DMS79 (cell line): ENCODE measurements at regions not wholly inside any gene's neighbourhood (a gene's known extent, or its start where the extent isn't known, plus 50 kb on each side); places are given as distances from the start of the nearest gene placed in this dataset.

ENCODE experiments used
- DNase-seq: peaks from one replicate; lab custom pipeline; 2025; lab: John Stamatoyannopoulos, UW

DNA sequence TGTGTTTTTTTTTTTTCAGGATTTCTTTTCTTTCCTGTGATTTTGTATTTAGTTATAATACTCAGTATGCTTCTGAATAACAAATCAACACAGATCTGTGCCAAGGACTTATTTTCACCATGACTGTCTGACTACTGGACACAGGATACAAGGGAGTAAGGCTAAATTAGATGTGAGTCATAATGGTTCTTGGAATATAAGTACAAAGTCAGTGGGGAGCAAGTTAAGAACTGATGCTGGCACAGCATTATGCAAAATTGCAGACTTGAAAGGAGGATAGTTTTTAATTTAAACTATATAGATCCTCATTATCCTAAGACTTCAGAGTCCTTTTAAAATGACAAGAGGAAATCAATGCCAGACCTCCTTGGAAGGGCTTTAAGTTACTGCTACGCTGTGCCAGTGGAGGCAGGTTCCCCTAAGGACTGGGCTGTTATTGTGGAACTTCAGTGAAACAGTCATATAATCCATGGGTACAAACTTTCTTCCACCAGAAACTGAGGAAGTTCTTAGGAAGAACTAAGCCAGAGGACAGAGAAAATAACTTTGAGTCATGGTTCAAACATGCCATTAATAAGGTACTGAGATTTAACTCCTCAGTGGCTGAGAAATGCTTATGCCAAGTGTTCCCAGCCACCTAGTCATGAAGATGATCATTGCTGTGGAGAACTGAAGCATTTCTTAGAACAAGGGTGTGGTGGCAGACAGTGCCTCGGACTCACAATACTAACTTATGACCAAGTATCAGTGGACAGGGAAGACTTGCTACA lies 531.2 kb downstream of the HTR7 start:
- no peak for DNase-seq

DNA sequence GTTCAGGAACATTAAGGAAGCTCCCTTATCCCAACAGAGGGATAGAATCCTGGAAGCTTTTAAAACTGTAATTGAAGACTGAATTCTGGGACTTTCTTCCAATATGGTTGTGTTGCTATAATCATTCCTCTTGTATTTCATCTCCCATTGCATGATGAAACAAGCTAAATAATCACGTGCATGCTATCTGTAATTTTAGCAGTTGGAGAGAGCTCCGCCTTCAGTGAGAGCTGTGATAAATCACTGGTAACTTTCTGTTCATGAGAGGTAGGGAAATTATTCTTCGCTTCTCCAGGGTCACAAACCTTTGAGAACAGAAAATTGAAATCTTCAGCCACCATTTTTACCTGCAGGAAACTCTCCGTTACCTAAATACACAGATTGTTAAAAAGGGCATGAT lies 530.2 kb downstream of the HTR7 start:
- no peak for DNase-seq

DNA sequence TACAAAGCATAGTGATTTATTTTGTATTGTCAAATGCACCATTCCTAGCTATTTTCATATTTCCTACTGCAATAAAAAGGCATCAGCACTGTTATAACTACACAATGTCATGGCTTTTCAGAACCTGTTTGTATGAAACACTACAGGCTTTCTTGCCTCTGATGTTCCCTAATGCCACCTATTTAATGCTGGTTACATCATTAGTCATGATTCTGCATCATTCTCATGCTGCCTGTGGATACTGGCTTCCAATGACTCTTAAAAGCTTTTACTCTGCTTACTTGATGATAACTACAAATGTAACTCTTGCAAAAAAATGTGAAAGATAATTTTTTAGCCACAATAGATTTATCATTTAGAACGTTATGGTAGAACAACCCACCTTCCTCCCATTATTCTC lies 529.4 kb downstream of the HTR7 start:
- DNase-seq = no peak

DNA sequence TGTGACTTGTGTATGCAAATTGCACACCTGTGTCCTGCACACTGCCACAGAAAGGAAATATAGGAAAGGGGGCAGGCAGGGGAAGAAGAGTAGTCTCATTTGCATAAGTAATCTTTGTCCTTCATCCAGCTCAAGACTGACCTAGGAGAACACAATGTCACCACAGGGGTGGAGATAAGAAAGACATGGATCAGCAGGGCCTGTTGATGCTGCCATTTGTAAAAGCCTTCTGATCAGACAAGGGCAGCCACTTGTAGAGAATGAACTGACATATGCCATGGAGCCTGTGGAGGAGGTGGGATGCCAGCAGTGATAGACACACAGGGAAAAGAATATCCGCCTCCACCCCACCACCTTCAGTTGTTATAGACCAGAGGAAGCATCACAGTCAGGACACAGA lies 528.9 kb downstream of the HTR7 start:
- DNase-seq = no peak

DNA sequence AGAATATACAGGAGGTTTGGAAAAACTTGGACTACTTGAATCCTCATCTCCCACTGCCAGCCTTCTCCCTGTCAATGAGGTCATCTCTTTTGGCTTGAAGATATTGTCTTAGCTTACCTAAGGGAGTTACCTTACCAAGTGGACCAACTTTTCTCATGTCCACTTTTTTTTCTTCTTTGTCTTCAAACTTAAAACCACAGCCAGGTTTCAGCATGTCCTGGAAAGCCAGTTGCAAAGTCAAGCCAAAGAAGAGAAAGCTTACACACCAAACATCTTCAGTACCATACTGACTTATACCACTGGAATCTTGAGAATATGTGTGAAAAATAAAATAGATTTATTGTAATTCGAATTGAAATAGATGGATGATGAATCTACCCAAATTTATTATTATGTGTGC lies 520.5 kb downstream of the HTR7 start:
- no peak for DNase-seq

DNA sequence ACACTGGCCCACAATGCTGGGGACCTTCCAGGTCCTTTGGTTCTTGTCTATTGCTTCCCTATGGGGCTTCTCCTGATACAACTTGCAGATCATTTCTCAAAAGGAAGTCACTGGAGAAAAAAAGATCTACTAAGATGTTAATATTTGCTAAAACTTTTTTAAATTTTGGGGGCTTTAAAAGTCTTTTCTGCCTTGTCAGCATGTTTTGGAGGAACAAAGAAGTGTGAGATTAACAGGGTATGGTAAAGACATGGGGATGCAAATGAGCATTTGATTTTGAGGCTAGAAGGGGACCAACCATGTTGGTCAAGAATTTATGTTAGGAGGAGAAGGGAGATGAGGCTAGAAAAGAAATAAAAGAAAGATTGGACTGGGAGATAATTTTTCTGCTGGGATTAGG lies 515.4 kb downstream of the HTR7 start:
- DNase-seq = no peak

DNA sequence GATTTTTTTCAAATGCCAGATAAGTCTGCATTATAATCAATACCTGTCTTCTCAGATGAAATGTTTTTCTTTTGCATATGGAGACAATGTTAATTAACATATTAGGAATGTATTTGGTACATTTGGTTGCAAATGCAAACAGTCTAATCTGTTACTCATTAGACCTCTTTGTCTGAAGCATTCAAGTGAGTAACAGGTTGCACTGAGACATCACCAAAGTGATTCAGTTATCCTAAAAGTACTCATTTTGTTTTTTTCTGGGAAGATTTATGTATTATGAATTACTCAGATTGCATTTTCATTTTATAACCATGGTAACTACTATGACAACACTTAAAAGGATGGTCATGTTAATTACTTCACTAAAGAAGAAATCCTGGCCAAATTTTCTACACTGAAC lies 513.6 kb downstream of the HTR7 start:
- DNase-seq = no peak

DNA sequence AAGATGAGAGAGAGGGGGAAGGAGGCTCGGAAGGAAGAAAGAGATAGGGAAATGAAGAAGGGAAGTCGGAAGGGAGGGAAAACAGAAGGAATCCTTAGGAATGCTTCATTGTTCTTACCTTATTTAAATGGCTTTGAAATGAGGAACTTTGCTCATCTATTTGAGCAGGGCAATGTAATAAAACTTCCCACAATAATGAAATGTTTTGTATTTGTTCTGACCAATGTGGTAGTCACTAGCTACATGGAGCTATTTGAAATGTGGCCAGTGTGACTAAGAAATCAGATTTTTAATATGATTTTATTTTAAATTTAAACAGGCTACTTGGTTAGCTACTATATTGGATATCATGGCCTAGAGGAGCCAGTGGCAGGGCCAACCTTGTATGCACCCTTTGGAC lies 510.6 kb downstream of the HTR7 start:
- no peak for DNase-seq

DNA sequence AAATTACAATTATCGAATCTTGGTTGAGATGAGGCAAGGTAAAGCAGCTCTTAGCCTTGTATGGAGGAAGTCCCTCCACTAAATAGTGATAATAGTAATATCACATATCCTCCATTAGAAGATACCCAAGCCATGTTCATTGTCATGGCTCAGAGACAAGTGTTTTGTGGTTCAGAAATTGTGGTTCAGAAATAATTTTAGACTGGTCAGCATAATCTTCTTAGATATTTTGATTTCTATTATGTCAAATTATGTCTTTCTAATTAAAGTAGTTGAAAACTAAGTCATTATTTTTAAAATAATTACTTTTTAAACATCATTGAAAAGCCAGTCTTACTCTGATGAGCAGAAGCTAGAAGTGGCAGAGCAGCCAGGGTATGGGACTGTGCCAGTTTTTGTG lies 507.7 kb downstream of the HTR7 start:
- DNase-seq = no peak

DNA sequence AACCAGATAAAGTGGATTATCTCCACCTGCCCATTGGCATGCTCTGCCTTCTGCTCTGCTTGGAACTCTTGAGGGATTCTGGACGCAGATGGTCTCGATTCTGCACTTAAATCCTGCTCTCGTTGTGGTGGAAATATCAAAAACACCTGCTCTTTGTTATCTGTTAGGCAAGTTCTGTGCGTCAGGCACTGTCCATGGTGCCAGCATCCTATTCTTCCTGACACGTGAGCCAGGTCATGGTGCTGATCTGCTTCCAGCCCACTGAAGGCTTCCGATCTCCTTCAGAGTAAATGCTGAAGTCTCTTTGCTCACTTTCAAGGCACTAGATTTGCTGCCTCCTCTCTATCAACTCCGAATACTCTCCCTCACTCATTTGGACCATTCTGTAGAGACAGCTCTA lies 505.6 kb downstream of the HTR7 start:
- DNase-seq = no peak

DNA sequence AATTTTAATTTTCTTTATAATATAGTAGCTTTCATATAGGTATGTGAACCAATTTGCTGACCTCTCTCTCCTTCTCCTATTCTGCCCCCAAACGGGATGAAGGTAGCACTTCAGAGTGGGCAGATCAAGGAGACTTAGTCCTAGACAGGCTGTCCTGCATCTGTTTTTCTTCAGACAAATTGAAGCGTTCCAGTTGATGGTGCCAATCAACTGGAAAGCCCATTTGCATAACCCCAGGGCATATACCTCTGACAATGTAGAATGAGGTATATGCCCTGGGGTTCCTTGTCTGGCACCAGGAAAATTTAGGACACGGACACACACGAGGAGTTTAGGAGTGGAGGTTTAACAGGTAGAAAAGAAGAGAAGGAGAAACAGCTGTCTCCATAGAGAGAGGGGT lies 502.9 kb downstream of the HTR7 start:
- DNase-seq = no peak

DNA sequence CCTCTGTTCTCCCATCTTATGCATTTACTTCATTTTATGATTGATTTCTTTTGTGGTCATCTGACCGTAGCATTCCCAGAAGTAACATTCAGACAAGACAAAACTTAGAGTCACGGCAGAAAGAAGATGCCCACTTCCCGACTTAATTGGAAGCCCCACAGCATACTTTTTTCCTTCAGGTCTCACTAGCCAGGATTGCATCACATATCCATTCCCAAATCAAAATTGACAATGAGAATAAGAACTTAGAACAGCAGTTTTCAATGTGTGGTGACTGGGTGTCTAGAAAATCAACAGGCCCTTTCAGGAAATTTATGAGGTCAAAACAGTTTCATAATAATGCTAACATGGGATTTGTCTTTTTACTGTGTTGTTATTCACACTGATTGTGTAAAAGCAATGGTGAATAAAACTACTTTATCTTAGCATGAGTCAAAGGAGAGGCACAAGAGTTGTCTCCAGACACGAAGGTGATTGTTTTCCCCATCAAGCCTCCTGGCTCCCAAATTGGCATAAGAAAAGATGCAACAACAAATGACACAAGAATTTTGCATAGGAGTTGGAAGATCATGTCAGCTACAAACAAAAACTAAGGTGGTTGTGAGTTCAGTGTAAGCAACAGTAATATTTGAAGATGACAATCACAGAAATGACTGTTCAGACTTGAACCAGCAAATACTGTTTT lies 493.9 kb downstream of the HTR7 start:
- no peak for DNase-seq

DNA sequence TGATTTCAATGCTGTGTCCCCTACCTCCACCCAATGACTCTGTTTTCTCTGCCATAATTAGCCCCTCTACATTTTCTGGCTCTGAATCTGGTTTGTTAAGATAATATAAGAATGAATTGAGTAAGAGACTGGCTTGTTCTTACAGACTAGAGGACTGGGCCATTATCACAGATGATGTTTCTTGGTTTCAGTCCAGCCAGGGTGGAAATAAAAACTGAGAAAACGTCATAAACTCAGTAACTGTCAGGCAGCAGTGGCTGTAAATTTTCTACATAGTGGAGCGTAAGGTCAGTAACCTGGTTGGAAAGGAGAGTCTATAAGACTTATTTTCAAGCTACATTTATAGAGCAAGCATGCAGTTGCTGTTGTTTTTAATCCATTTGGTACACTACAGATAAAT lies 485.4 kb downstream of the HTR7 start:
- no peak for DNase-seq

DNA sequence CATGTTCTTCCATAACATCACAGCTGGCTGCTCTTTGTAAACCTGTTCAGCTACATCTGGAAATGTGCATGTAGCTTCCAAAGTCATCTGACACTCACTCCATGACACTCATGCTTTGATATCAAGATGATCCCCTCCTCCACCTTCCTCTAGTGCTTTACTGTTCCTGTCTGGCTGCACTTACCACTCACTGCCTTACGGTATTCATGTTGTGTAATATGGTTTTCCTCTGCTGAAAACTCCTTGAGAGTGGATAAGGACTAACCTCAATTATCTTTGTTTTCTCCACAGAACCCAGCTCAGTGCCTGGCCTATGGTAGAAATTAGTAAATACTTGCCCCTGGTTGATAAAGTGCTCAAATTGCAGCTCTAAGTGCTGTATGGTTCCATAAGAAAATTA lies 483.9 kb downstream of the HTR7 start:
- DNase-seq = no peak

DNA sequence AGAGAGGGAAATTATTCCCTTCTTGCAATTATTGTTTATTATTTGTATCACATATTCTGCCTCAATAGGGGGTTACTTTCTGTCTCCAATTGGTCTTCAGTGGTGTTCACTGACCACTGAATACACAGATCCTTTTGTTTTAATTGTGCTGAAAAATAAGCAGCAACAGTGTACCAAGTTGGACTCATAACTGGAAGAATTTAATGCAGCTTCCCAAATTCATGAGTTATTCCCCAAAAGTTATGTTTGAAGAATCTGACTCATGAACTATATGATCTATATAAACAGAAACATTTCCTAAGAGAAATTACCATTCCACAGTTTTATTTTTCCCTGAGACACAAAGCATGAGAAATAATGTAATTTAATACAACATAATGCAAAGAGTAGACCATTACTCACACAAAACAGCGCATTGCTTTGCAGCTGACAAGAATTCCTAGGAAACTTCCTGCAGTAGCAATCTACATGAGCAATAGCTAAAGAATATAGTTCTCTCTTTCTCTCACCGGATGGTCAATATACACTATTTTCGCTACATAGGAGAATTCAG lies 479.2 kb downstream of the HTR7 start:
- DNase-seq = no peak

DNA sequence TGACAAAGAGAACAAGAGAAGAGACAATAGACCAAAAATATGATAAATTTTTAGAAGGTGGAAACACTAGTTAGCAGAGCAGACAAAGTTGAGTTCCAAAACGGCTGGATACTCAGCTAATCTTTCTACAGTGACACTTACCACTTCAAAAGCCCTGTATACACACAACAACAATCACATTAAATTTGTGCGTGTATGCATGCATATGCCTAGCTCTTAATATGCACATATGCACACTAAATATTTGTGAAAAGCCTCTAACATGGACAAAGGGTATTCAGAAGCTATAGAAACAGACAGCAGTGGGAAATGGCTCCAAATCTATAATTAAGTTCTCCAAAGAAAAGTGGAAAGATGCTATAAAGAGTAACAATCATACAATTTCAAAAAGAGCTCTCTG lies 476.4 kb downstream of the HTR7 start:
- no peak for DNase-seq

DNA sequence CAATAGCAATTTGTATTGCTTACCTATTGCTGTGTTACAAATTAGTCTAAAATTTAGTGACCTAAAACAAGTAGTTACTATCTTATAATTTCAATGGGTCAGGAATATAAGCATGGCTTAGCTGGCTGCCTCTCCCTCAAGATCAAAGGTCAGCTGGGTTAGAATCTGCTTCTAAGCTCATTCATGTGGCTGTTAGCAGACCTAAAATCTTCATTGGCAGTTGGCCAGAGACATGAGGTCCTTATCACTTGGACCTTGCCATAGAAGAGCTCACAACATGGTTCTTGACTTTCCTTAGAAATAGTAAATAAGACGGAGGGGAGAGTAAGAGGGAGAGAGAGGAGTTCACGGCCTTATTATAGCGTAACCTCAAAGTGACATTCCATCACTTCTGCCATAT lies 468.0 kb downstream of the HTR7 start:
- DNase-seq = no peak

DNA sequence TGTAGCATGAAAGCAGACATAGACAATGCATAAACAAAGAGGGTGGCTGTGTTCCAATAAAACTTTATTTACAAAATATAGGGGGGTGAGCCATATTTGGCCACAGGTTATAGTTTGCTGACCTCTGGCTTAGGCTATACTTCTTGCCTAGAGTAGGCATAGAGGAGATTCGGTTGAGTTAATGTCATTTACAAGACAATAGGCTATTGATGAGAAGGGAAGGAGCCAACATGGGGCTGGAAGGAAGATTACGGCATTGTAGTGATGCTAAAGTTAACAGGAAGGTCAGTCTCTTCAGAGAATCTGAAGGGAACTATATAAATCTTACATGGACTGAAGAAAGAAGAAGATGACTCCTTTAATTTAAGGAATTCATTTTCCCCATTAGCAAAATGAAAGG lies 463.5 kb downstream of the HTR7 start:
- DNase-seq = no peak

DNA sequence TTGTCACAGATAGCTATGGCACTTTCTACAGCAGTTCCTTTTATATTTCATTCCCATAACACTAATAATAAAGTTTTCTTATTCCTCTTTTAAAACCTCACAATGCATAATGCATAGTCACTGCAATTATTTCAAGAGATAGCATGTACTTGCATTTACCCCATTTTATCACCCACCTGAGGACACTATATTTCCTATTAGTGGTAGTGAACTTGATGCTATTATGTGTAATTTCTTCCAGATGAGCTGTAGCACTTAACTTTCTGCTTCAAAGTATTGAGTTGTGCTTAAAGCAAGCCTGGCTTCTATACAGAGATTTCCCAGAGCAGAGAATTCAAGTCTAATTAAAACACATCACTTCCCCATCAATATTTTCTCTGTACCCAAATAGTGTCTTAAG lies 461.1 kb downstream of the HTR7 start:
- no peak for DNase-seq

DNA sequence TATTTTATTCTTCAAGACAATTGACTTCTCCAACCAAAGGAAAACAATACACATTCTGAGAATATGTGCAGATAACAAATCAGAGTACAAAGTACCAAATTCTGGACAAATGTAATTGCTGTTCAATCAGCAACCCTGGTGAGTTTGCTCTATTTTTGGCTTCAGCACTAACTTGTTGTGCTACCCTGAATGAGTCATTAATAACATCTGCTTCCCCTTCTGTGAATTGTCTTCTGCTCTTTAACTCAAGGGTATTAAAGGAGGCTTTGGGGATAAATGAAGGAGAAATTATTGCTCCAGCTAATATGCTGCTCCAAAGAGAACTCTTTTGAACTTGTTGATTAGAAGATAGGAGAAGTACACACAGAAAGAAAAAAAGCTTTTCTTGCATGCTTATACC lies 459.3 kb downstream of the HTR7 start:
- DNase-seq = peak; percentile 71

DNA sequence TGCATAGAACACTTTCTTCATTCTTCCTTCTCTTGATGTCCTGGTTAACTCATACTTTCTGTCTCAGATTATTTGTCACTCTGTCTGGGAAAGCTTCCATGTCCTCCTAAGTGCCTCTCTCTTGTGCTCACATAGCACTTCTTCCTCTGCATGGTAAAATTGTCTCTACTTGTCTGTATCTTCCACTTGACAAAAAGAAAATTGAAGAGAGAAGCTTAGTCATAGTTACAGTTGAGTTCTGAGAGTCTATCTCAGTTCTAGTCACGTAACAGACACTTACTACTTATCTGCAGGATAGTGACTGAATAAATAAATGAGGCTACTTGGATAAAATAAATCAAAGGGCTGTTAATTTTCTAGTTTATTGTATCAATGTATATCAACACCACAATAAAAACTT lies 458.1 kb downstream of the HTR7 start:
- peak; percentile 33 for DNase-seq

DNA sequence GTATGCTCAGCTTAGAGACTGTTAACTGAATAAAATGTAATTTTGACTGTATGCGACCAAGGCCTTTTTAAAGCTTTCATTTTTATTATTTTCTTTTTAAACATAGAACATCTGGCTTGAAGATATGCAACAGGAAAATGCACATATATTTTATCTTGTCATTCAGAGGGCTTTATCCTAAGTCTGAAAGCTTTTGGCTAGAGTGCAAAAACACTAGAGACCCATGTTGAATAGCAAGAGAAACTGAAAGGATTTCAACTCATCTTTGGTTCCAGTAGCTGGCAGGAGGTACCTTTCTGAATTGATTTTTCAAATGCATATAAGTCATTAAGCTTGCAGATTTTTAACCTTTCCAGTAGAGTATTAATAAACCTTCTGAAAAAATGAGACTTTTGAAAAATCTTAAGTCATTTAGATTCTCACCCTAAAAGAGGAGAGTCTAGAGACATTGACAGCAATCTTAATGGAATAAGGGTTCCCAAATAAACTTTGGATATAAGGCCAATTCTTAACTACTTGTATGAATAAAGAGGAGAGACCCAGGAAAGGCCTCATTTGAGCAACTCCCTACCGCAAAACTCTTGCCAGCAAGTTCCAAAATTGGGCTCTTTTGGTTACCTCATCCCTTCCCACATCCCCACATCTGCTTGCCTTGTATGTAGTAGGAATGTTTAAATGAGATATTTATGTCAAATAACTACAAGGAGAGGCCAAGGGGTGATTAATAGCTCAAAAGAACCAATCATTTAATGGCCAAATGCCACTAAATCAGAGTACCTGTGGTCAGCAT lies 454.4 kb downstream of the HTR7 start:
- no peak for DNase-seq

DNA sequence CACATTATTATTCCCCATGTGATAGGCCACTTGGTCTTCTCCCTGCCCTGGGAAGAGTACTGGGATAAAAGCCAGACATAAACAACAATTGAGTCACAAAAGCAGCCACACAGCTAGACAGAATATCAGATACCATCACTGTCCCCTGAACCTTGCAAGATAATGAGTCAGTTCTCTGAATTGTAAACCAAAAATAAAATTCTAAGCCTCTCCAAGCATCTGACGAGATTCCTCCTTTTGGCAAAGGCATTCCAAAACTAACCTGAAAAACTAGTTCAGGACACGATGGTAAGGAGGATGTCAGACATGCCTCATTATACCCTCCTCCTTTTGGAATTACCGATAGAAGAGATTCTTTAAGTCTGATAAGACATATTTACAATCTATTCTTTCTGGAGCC lies 450.7 kb downstream of the HTR7 start:
- DNase-seq = no peak
